Activated T-helper 2 cell treated with anti-CD3 and anti-CD28 coated beads, Interferon-gamma antibody, Interleukin-2, Interleukin-4, amounts not matched to agents 10 μg/mL and 5 μg/mL and 100 μg/mL, durations not matched to agents 14 hours and 24 hours and 36 hours (primary cell): ENCODE measurements at regions not wholly inside any gene's neighbourhood (a gene's known extent, or its start where the extent isn't known, plus 50 kb on each side); places are given as distances from the start of the nearest gene placed in this dataset.

Experiments
- DNase-seq: peaks from one replicate; pipeline ENCODE4 v3.0.0; 2021; ENCODE audit warnings: low spot score
- H3K27ac Mint-ChIP-seq: one replicate; pipeline ENCODE4 v1.8.0; 2021; ENCODE audit warnings: mixed read lengths
- H3K27me3 Mint-ChIP-seq: one replicate; pipeline ENCODE4 v1.8.0; 2021; ENCODE audit warnings: low read depth, mixed read lengths
- H3K36me3 Mint-ChIP-seq: one replicate; pipeline ENCODE4 v1.8.0; 2021; ENCODE audit warnings: low read depth, mixed read lengths
- H3K4me1 Mint-ChIP-seq: one replicate; pipeline ENCODE4 v1.8.0; 2021; ENCODE audit warnings: low read depth, mixed read lengths
- H3K4me3 Mint-ChIP-seq: one replicate; pipeline ENCODE4 v1.8.0; 2021; ENCODE audit warnings: low read depth, mild to moderate bottlenecking, moderate library complexity, mixed read lengths
- H3K9me3 Mint-ChIP-seq: one replicate; pipeline ENCODE4 v1.8.0; 2021; ENCODE audit warnings: mixed read lengths
- intact Hi-C: fragments of 100-400 bp; cut with micrococcal nuclease; formaldehyde crosslinking; loops from one replicate; pipeline ENCODE4 v1.15.1; 2023

DNA sequence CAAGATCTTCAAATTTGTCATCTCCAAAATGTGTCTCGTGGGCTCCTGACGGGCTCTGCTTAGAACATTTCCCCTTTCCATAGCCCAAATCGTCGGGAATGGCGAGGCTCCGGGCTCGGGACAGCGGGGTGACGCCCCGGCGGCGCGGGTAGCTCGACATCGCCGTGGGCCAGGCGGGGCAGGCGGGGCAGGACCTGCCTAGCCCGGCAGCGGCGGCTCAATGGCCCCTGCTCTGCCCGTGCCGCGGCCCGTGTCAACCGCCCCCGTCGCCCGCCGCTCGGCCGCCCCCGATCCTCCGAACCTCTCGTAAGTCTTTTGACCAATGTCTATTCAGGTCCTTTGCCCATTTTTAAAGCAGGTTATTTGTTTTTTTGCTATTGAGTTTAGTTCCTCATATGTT lies 111.2 kb downstream of the PMAIP1 start:
- intact Hi-C loops = no loop called here
- H3K4me3 Mint-ChIP-seq = no peak overlapping the region
- peaks cover 8% of the 10 kb centered on the region for H3K27me3 Mint-ChIP-seq
- no peaks in the 10 kb centered on the region for H3K36me3 Mint-ChIP-seq
- DNase-seq = no peak
- H3K27ac Mint-ChIP-seq = no peak overlapping the region
- no peaks in the 10 kb centered on the region for H3K4me1 Mint-ChIP-seq
- no peaks in the 10 kb centered on the region for H3K9me3 Mint-ChIP-seq

DNA sequence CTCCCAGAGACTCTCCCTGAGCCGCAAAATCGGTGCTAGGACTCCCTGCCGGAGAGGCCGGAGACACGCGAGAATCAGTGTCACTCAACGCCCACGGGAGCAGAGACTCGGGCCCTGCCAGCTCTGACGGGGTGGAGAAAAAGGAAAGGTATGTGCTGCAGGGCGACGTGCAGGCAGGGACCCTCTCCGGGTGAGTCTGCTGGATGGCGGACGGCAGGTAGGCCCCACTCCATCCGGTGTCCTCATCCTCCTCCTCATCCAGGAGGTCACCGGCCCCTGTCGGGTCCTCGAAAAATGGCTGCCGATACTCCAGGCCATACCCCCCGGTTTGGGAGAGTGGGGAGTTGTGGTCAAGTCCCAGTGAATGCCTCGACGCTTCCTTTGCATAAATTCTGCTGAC lies 110.7 kb downstream of the PMAIP1 start:
- DNase-seq = no peak
- intact Hi-C loops = no loop called here
- H3K36me3 Mint-ChIP-seq = no peaks in the 10 kb centered on the region
- no peak overlapping the region for H3K27ac Mint-ChIP-seq
- no peaks in the 10 kb centered on the region for H3K4me1 Mint-ChIP-seq
- H3K9me3 Mint-ChIP-seq = no peaks in the 10 kb centered on the region
- H3K27me3 Mint-ChIP-seq = peaks cover 8% of the 10 kb centered on the region
- no peak overlapping the region for H3K4me3 Mint-ChIP-seq

DNA sequence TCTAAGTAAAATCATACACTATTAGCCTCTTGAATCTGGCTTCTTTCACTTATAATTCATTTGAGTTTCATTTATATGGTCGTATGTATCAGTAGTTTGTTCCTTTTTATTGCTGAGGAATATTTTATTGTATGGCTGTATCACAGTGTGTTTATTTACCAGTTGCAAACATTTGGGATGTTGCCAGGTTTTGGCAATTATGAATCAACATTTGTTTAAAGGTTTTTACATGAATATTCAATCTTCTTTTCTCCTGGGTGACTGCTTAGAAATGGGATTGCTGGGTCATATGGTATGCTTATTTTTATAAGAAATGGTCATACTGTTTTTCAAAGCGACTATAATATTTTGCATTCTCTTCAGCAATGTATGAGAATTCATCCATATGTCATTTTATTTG lies 107.9 kb downstream of the PMAIP1 start:
- no peak for DNase-seq
- H3K4me3 Mint-ChIP-seq = no peak overlapping the region
- H3K27me3 Mint-ChIP-seq = peaks cover 8% of the 10 kb centered on the region
- no peaks in the 10 kb centered on the region for H3K4me1 Mint-ChIP-seq
- intact Hi-C loops = no loop called here
- no peaks in the 10 kb centered on the region for H3K36me3 Mint-ChIP-seq
- no peak overlapping the region for H3K27ac Mint-ChIP-seq
- no peaks in the 10 kb centered on the region for H3K9me3 Mint-ChIP-seq

DNA sequence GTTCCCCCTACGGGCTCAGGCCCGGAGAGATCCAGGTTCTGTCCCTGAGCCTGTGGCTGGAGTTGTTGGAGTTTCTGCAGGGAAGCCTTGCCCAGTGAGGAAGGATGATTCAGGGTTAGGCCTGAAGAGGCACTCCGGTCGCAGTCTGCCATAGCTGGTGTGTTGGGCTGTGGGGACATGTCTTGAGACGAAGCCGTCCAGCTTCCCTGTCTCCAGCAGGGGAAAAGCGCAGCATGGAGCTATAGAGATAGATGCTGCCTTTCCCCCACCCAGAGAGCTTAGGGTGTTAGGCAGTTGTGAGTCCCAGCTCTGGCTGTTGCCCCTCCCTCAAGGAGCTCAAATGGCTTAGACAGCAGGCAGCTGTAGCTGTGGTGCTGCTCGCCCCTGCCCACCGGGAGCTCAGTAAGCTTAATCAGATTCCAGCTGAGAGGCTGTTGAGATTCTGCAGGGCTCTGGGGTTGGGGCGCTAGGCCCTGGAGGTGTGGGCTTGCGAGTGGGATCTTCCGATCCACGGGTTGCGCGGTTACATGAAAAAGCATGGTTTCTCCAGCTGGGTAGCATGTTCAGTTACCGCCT lies 103.9 kb downstream of the PMAIP1 start:
- H3K36me3 Mint-ChIP-seq = no peaks in the 10 kb centered on the region
- no peak overlapping the region for H3K27ac Mint-ChIP-seq
- H3K4me3 Mint-ChIP-seq = no peak overlapping the region
- H3K27me3 Mint-ChIP-seq = peaks cover 23% of the 10 kb centered on the region
- intact Hi-C loops = no loop called here
- no peak for DNase-seq
- H3K4me1 Mint-ChIP-seq = no peaks in the 10 kb centered on the region
- no peaks in the 10 kb centered on the region for H3K9me3 Mint-ChIP-seq

DNA sequence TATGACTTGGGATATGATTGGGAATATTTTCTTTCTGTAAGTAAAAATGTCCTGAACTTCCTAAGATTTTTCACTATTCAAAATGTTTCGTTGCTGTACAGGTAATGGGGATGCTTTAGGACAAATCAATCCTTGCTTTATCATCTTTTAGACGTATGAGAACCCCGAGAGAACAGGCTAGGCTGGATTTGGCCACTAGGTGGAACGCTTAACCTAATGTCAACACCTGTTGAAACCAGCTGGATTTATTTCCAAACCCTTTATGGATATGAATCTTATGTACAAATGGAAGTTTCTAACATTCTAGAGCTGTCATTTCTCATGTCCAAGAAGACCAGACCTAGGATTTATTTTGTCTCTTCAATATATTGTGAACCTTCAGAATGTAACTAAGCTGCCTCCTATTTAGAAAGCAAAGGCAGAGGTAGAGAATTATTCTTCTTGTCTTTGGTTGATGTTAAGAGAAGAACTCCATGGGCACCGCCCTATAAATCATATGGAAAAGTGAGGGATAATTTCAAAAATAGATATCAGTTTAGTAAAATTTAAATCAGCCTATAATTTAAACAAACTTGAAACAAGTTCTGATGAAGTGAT lies 96.7 kb downstream of the PMAIP1 start:
- Mint-ChIP-seq H3K36me3 (no peaks in the 10 kb centered on the region), H3K27me3 (peaks cover 47% of the 10 kb centered on the region), H3K4me3 (no peak overlapping the region), H3K27ac (no peak overlapping the region), H3K9me3 (no peaks in the 10 kb centered on the region), H3K4me1 (no peaks in the 10 kb centered on the region)
- intact Hi-C loops = no loop called here
- no peak for DNase-seq

DNA sequence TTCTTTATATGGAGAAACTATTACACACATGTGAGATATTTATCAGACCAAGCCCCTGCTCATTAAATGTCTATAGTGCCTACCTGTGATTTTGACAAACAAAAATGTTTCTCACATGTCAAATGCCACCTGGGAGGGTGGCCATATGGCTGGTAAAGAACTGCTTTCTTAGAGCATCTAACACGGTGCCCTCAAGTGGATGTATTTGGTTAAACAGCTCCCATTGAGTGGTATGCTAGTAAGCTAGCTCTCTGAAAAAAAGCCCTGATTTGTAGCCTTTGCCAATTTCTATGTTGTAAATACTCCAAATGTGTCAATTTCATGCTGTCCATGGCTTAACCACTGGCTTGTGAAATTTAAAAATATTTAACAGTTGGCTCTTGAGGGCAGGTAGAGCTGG lies 94.6 kb downstream of the PMAIP1 start:
- intact Hi-C loops = no loop called here
- no peak for DNase-seq
- no peak overlapping the region for H3K27ac Mint-ChIP-seq
- H3K4me3 Mint-ChIP-seq = no peak overlapping the region
- no peaks in the 10 kb centered on the region for H3K9me3 Mint-ChIP-seq
- H3K27me3 Mint-ChIP-seq = peaks cover 50% of the 10 kb centered on the region
- no peaks in the 10 kb centered on the region for H3K4me1 Mint-ChIP-seq
- no peaks in the 10 kb centered on the region for H3K36me3 Mint-ChIP-seq

DNA sequence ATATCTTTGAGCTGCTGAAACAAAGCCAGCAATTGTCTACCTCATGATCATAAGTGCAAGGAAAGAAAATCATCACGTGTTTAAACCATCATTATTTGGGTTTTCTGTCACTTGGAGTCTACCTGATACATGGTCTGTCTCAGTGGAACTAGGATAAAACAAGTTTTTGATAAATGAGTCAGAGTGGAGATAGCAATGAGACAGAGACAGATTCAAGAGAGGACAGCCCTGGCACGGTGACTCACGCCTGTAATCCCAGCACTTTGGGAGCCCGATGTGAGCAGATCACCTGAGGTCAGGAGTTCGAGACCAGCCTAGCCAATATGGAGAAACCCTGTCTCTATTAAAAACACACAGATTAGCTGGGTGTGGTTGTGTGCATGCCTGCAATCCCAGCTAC lies 93.8 kb downstream of the PMAIP1 start:
- H3K4me3 Mint-ChIP-seq = no peak overlapping the region
- no peak for DNase-seq
- no peaks in the 10 kb centered on the region for H3K9me3 Mint-ChIP-seq
- H3K36me3 Mint-ChIP-seq = no peaks in the 10 kb centered on the region
- no peak overlapping the region for H3K27ac Mint-ChIP-seq
- no peaks in the 10 kb centered on the region for H3K4me1 Mint-ChIP-seq
- H3K27me3 Mint-ChIP-seq = peaks cover 48% of the 10 kb centered on the region
- intact Hi-C loops = no loop called here

DNA sequence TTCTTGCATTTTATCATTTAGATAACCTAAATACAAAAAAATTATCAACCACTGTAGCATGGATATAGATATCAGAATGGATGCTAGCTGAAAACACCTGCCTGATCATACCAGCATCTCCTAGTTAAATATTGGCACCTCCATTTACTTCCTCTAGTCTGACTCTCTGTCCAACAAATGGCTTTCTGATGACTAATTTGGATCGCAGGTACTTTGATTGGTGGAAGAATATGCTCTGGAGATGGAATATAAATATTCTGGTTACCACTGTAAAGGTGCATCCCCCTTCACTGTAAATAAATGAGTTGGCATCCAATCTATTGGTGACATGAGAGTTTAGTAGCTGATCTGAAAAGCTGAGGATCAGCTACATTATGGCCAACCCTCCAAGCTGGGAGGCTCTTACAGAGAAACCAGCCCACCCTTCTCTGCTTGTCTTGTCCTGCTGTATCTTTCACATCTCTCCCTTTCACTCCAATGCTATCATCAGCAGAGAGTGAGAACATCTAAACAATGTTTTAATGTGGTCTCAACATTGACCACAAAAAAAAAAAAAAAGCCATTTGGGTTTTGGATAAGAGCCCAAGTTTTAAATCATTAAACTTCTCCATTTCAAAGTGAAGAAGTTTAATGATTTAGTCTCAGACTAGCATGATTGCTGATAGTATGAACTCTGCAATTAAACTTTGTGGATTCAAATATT lies 90.5 kb downstream of the PMAIP1 start:
- Mint-ChIP-seq H3K9me3 (no peaks in the 10 kb centered on the region), H3K4me3 (no peak overlapping the region), H3K27ac (no peak overlapping the region), H3K36me3 (no peaks in the 10 kb centered on the region), H3K27me3 (peaks cover 30% of the 10 kb centered on the region), H3K4me1 (no peaks in the 10 kb centered on the region)
- DNase-seq = no peak
- intact Hi-C loops = no loop called here

DNA sequence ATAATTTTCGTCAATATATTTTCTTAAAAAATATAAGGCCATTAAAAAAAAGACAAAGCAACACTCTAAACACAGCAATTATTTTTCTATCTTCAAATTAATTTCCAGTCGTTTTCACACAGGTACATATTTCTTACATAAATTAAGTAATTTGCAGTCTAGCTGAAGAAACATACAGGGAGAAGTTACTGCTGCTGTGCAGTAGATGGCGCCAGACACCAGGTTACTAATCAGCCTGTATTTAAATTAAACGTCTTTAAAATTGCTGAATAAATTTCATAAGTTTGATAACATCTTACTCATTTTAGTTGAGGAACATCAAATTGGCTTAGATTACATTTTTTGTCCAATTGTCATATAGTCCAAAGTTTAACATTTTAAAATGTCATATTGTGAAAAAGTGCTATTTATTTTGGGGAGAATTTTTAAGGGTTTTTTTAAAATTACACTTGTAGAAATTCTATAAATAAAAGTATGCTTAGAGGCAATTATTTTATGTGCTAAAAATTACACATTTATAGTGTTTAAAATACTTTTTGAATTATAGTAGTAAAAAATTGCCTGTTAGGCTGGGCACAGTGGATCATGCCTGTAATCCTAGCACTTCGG lies 88.4 kb downstream of the PMAIP1 start:
- intact Hi-C loops = loop anchor here (1.0 kb wide), 2 partner anchors 151 to 561 kb away; no protein-coding TSS in a partner anchor
- no peak for DNase-seq
- H3K4me3 Mint-ChIP-seq = no peak overlapping the region
- no peaks in the 10 kb centered on the region for H3K36me3 Mint-ChIP-seq
- H3K4me1 Mint-ChIP-seq = no peaks in the 10 kb centered on the region
- H3K27ac Mint-ChIP-seq = no peak overlapping the region
- H3K9me3 Mint-ChIP-seq = no peaks in the 10 kb centered on the region
- peaks cover 27% of the 10 kb centered on the region for H3K27me3 Mint-ChIP-seq

DNA sequence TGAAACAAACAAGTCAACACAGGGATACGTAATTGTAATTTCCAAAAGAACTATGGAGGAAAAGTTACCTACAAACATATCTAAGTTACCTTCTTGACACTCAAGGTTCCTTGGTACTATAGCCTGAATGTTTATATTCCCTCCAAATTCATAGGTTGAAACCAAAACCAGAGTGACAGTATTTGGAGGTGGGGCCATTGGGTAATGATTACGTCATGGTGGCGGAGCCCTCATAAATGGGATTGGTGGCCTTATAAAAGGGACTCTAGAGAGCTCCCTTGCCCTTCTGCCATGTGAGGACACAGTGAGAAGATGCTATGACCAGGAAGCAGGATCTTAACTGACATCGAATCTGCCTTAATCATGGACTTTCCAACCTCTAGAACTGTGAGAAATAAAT lies 87.3 kb downstream of the PMAIP1 start:
- H3K27ac Mint-ChIP-seq = no peak overlapping the region
- no peak for DNase-seq
- intact Hi-C loops = no loop called here
- no peak overlapping the region for H3K4me3 Mint-ChIP-seq
- no peaks in the 10 kb centered on the region for H3K4me1 Mint-ChIP-seq
- peaks cover 19% of the 10 kb centered on the region for H3K27me3 Mint-ChIP-seq
- no peaks in the 10 kb centered on the region for H3K36me3 Mint-ChIP-seq
- H3K9me3 Mint-ChIP-seq = no peaks in the 10 kb centered on the region

DNA sequence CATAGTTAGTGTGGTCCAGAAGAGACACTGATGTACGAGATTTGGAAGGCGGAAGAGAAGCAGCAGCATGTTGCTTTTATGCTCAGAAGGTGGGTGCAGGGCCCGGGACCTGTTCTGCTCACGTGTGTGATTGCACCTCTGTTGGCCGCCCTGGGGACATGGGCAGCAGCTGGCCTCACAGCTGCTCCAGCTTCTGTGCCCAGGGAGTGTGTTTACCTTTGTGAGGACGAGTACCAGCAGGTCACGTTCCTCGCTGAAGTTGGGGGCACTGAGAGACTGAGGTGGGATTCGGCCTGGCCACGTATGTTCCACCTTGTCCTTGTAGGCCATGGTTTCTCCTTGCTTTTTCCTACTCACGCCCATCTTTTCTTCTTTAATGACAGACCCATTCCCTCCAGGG lies 86.3 kb downstream of the PMAIP1 start:
- H3K9me3 Mint-ChIP-seq = no peaks in the 10 kb centered on the region

DNA sequence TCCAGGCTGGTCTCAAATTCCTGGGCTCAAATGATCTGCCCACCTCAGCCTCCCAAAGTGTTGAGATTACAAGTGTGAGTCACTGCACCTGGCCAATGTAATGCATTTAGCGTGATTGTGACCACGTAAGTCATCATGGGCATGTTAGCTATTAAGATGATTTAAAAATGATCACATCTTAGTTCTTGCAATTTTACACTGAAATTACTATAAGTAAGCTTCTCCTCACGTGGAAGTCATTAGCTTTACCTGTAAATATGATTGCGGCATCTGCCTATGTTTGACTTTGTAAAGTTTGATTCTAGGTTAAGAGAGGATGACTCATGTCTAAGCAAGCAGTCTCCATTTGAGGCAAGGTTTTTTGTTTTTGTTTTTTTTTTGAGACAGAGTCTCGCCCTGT lies 85.5 kb downstream of the PMAIP1 start:
- no peak overlapping the region for H3K4me3 Mint-ChIP-seq
- H3K27ac Mint-ChIP-seq = no peak overlapping the region
- H3K9me3 Mint-ChIP-seq = no peaks in the 10 kb centered on the region
- no peak for DNase-seq
- H3K4me1 Mint-ChIP-seq = no peaks in the 10 kb centered on the region
- H3K27me3 Mint-ChIP-seq = peaks cover 12% of the 10 kb centered on the region
- no peaks in the 10 kb centered on the region for H3K36me3 Mint-ChIP-seq
- intact Hi-C loops = no loop called here

More for the DNA sequence above, 86.3 kb downstream of the PMAIP1 start:
- Mint-ChIP-seq H3K27me3 (peaks cover 20% of the 10 kb centered on the region), H3K27ac (no peak overlapping the region), H3K4me1 (no peaks in the 10 kb centered on the region), H3K36me3 (no peaks in the 10 kb centered on the region), H3K4me3 (no peak overlapping the region)
- DNase-seq = no peak
- intact Hi-C loops = no loop called here

DNA sequence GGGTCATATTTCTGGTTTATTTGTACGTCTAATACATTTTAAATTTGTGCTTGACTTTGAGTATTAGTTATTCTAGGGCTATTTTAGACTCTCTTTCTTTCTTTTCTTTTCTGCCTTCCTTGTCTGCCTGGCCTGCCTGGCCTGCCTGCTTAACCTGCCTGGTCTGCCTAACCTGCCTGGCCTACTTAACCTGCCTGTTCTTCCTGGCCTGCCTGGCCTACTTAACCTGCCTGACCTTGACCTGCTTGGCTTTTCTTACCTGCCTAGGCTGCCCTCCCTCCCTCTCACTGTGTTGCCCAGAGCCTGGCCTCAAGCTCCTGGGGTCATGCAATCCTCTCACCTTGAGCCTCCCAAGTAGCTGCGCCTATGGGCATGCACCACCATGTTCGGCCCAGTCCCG lies 83.7 kb downstream of the PMAIP1 start:
- no peaks in the 10 kb centered on the region for H3K36me3 Mint-ChIP-seq
- intact Hi-C loops = no loop called here
- H3K4me1 Mint-ChIP-seq = no peaks in the 10 kb centered on the region

More for the DNA sequence above, 83.7 kb downstream of the PMAIP1 start:
- H3K9me3 Mint-ChIP-seq = no peaks in the 10 kb centered on the region
- H3K4me3 Mint-ChIP-seq = no peak overlapping the region
- H3K27me3 Mint-ChIP-seq = peaks cover 2% of the 10 kb centered on the region
- no peak for DNase-seq
- no peak overlapping the region for H3K27ac Mint-ChIP-seq
